ENCODE measurements at regions not wholly inside any gene's neighbourhood (a gene's known extent, or its start where the extent isn't known, plus 50 kb on each side); places are given as distances from the start of the nearest gene placed in this dataset.

DNA sequence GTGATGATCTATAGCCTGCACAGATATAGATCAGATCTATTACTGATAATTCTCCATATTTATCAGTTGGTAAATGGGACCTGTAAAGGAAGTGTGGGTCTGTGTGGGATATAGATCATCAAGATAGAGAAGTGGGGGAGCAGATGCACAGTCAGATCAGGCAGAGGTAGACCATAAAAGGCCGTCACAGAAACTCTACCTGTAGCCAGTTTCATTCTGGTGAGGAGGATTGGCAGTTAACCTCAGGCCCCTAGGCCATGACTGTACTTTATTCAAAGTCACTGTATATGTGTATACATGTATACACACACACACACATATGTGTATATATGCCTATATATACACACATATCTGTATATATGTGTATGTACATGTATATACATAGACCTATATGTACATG is 69.1 kb downstream of the ADM start:
- Mint-ChIP-seq H3K4me1 (no peaks in the 10 kb centered on the region), H3K4me3 (no peak overlapping the region), H3K9me3 (peaks cover 0 to 4% (median 0%) of the 10 kb centered on the region in 7 donors), H3K27me3 (peaks cover 12% of the 10 kb centered on the region), H3K36me3 (no peaks in the 10 kb centered on the region), H3K27ac (no peak overlapping the region)
- H3K4me1 ChIP-seq (ENCODE audit: control insufficient read depth, insufficient read depth, low read length, poor library complexity, severe bottlenecking), result no peaks in the 10 kb centered on the region
- H3K27me3 ChIP-seq (ENCODE audit: control insufficient read depth, insufficient read depth, low read length), result peaks cover 3% of the 10 kb centered on the region
- no peaks in the 10 kb centered on the region for H3K9me3 ChIP-seq (ENCODE audit: control insufficient read depth in 2 of 2, low read length in 2 of 2)
- DNase-seq, result no peak
- H3K4me3 ChIP-seq (ENCODE audit: low read depth, low read length), result no peak overlapping the region
- no peak for ATAC-seq (ENCODE audit: low read depth in 2 of 2)
- no peaks in the 10 kb centered on the region for H3K36me3 ChIP-seq (ENCODE audit: control insufficient read depth, insufficient read depth, low read length)
- no peak overlapping the region for H3K27ac ChIP-seq (ENCODE audit: insufficient read depth, low read length, poor library complexity, severe bottlenecking)

DNA sequence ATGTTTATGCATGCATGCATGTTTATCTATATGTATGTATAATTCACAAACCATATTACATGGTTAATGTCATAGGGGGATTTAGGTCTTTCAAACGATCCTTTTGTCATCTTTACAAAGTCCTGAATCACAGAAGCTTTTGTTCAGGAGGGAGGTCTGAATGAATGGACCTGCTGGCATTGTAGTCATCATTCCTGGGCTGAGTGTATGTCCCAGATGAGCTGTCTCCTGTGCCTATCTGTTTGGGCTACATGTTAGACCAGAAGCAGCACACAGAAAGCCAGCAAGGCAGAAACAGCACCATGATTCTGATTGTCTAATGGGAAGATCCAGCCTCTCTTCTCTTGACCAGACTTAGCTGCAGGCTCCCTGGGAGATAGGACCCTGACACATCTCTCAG is 69.5 kb downstream of the ADM start:
- Mint-ChIP-seq H3K4me3 (no peak overlapping the region), H3K27ac (peak overlapping the region in 1 of 3 donors; percentile 3), H3K27me3 (peaks cover 12% of the 10 kb centered on the region), H3K36me3 (no peaks in the 10 kb centered on the region), H3K4me1 (no peaks in the 10 kb centered on the region), H3K9me3 (peaks cover 0 to 3% (median 0%) of the 10 kb centered on the region in 7 donors)
- H3K4me3 ChIP-seq (ENCODE audit: low read depth, low read length), result no peak overlapping the region
- H3K9me3 ChIP-seq (ENCODE audit: control insufficient read depth in 2 of 2, low read length in 2 of 2), result no peaks in the 10 kb centered on the region
- DNase-seq (no peak), ATAC-seq (ENCODE audit: low read depth in 2 of 2) (no peak)
- H3K27me3 ChIP-seq (ENCODE audit: control insufficient read depth, insufficient read depth, low read length), result peaks cover 3% of the 10 kb centered on the region
- no peaks in the 10 kb centered on the region for H3K4me1 ChIP-seq (ENCODE audit: control insufficient read depth, insufficient read depth, low read length, poor library complexity, severe bottlenecking)
- no peaks in the 10 kb centered on the region for H3K36me3 ChIP-seq (ENCODE audit: control insufficient read depth, insufficient read depth, low read length)
- H3K27ac ChIP-seq (ENCODE audit: insufficient read depth, low read length, poor library complexity, severe bottlenecking), result no peak overlapping the region

DNA sequence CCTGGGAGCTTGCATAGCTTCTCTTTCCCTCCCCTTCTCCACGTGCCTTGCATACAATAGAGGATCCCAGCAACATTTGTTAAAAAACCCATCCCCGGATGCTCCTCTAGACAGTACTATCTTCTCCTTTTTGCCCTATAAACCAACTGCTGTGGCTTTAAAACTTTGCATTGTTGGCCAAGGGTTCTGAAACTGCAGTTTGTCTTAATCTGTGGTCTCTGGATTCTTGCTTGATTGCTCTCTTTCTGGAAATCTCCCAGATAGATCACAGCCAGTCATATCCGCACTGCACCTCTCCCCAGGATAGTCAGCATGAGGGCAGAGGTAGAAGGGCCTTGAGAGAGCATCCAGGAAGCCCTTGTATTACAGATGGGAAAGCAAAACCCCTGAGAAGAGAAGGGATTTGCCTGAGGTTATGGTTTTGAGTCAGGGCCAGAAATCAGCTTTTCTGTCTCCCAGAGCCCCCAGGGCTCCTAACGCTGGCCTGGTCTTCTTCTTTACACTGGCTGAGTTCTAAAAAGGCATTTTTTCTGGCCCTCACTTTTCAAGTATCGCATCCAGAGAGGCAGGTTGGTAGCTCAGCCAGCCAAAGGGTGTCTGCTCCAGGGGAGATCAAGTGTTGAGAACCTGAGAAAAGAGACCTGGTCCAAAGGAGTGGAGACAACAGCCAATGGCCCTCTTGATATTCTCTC is 70.6 kb downstream of the ADM start:
- peaks cover 3% of the 10 kb centered on the region for H3K27me3 ChIP-seq (ENCODE audit: control insufficient read depth, insufficient read depth, low read length)
- no peak overlapping the region for H3K27ac ChIP-seq (ENCODE audit: insufficient read depth, low read length, poor library complexity, severe bottlenecking)
- no peak overlapping the region for H3K4me3 ChIP-seq (ENCODE audit: low read depth, low read length)
- no peak overlapping the region for H3K4me3 Mint-ChIP-seq
- no peaks in the 10 kb centered on the region for H3K9me3 ChIP-seq (ENCODE audit: control insufficient read depth in 2 of 2, low read length in 2 of 2)
- no peaks in the 10 kb centered on the region for H3K36me3 ChIP-seq (ENCODE audit: control insufficient read depth, insufficient read depth, low read length)
- H3K4me1 Mint-ChIP-seq, result no peaks in the 10 kb centered on the region
- no peaks in the 10 kb centered on the region for H3K4me1 ChIP-seq (ENCODE audit: control insufficient read depth, insufficient read depth, low read length, poor library complexity, severe bottlenecking)
- ATAC-seq (ENCODE audit: low read depth in 2 of 2), result no peak
- H3K36me3 Mint-ChIP-seq, result no peaks in the 10 kb centered on the region
- H3K27me3 Mint-ChIP-seq, result peaks cover 12% of the 10 kb centered on the region
- H3K27ac Mint-ChIP-seq, result no peak overlapping the region
- peaks cover 0 to 3% (median 0%) of the 10 kb centered on the region in 7 donors for H3K9me3 Mint-ChIP-seq
- no peak for DNase-seq

DNA sequence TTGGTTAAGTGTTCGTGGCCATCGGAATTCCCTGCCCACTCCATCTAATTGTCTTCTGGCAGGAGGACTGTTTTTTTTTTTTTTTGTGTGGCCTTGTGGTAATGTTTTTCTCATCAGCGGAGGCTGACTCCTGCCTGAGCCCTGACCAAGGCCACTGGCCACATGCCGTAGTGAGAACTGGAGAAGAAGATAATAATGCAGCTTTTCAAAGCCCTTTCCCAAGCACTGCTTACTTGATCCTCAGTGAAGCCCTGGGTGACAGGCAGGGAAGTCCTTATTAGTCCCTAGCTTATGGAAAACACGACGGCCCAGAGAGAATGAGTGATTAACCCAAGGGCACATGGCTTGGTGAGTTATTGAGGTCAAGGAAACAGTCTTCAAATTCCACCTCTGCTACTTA is 71.2 kb downstream of the ADM start:
- H3K36me3 ChIP-seq (ENCODE audit: control insufficient read depth, insufficient read depth, low read length), result no peaks in the 10 kb centered on the region
- no peak overlapping the region for H3K4me3 ChIP-seq (ENCODE audit: low read depth, low read length)
- Mint-ChIP-seq H3K27ac (no peak overlapping the region), H3K4me3 (no peak overlapping the region), H3K4me1 (no peaks in the 10 kb centered on the region), H3K36me3 (no peaks in the 10 kb centered on the region), H3K27me3 (peaks cover 18% of the 10 kb centered on the region), H3K9me3 (peaks cover 0 to 3% (median 0%) of the 10 kb centered on the region in 7 donors)
- H3K27me3 ChIP-seq (ENCODE audit: control insufficient read depth, insufficient read depth, low read length), result peaks cover 3% of the 10 kb centered on the region
- no peak overlapping the region for H3K27ac ChIP-seq (ENCODE audit: insufficient read depth, low read length, poor library complexity, severe bottlenecking)
- no peaks in the 10 kb centered on the region for H3K9me3 ChIP-seq (ENCODE audit: control insufficient read depth in 2 of 2, low read length in 2 of 2)
- H3K4me1 ChIP-seq (ENCODE audit: control insufficient read depth, insufficient read depth, low read length, poor library complexity, severe bottlenecking), result no peaks in the 10 kb centered on the region
- DNase-seq (no peak), ATAC-seq (ENCODE audit: low read depth in 2 of 2) (no peak)

DNA sequence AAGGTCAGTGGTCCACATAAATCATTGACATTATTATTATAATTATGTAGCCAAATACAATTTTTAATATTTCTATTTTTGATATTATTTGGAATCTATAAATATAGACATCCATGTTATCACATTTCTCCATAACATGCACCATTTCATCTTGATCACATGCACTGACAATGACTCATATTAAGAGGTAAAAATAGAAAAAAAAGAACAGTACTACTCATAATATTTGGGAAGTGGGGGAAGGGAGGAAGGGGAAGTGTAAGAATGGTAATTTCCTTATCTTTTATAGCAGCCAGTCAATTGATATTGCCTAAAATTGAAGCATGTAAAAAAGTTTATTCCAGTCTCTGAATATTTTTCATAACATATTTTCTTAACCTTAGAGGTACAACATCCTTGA is 72.3 kb downstream of the ADM start:
- H3K27me3 Mint-ChIP-seq, result peaks cover 26% of the 10 kb centered on the region
- Histone ChIP-seq H3K4me3 (ENCODE audit: low read depth, low read length) (no peak overlapping the region), H3K9me3 (ENCODE audit: control insufficient read depth in 2 of 2, low read length in 2 of 2) (no peaks in the 10 kb centered on the region), H3K27ac (ENCODE audit: insufficient read depth, low read length, poor library complexity, severe bottlenecking) (no peak overlapping the region), H3K27me3 (ENCODE audit: control insufficient read depth, insufficient read depth, low read length) (peaks cover 3% of the 10 kb centered on the region), H3K36me3 (ENCODE audit: control insufficient read depth, insufficient read depth, low read length) (no peaks in the 10 kb centered on the region), H3K4me1 (ENCODE audit: control insufficient read depth, insufficient read depth, low read length, poor library complexity, severe bottlenecking) (no peaks in the 10 kb centered on the region)
- peaks cover 0 to 3% (median 0%) of the 10 kb centered on the region in 7 donors for H3K9me3 Mint-ChIP-seq
- DNase-seq (no peak), ATAC-seq (ENCODE audit: low read depth in 2 of 2) (no peak)
- no peaks in the 10 kb centered on the region for H3K4me1 Mint-ChIP-seq
- no peak overlapping the region for H3K27ac Mint-ChIP-seq
- no peak overlapping the region for H3K4me3 Mint-ChIP-seq
- H3K36me3 Mint-ChIP-seq, result no peaks in the 10 kb centered on the region

DNA sequence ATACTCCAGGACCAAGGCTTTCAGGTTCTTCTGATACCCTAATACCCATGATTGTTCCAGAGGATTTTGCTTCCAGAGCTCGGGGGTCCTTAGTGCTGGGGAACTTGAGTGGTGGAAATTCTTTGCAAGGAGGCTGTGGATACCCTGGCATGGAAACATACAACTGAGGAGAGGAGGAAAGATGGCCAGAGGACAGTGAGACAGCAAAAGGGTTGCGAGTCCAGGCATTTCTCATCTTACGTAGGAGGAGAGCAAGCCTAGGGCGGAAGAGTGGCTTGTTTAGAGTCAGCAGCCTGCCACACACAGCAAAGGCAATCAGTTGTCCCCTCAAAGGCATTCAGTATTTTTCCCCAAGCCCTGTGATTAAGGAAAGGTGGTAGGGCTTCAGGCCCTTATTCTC is 73.5 kb downstream of the ADM start:
- Histone ChIP-seq H3K9me3 (ENCODE audit: control insufficient read depth in 2 of 2, low read length in 2 of 2) (no peaks in the 10 kb centered on the region), H3K36me3 (ENCODE audit: control insufficient read depth, insufficient read depth, low read length) (no peaks in the 10 kb centered on the region), H3K4me3 (ENCODE audit: low read depth, low read length) (no peak overlapping the region), H3K4me1 (ENCODE audit: control insufficient read depth, insufficient read depth, low read length, poor library complexity, severe bottlenecking) (no peaks in the 10 kb centered on the region), H3K27me3 (ENCODE audit: control insufficient read depth, insufficient read depth, low read length) (peaks cover 3% of the 10 kb centered on the region), H3K27ac (ENCODE audit: insufficient read depth, low read length, poor library complexity, severe bottlenecking) (no peak overlapping the region)
- Mint-ChIP-seq H3K36me3 (no peaks in the 10 kb centered on the region), H3K27ac (no peak overlapping the region), H3K9me3 (peaks cover 0 to 5% (median 0%) of the 10 kb centered on the region in 7 donors), H3K27me3 (peaks cover 27% of the 10 kb centered on the region), H3K4me1 (no peaks in the 10 kb centered on the region), H3K4me3 (no peak overlapping the region)
- ATAC-seq (ENCODE audit: low read depth in 2 of 2), result no peak
- no peak for DNase-seq

DNA sequence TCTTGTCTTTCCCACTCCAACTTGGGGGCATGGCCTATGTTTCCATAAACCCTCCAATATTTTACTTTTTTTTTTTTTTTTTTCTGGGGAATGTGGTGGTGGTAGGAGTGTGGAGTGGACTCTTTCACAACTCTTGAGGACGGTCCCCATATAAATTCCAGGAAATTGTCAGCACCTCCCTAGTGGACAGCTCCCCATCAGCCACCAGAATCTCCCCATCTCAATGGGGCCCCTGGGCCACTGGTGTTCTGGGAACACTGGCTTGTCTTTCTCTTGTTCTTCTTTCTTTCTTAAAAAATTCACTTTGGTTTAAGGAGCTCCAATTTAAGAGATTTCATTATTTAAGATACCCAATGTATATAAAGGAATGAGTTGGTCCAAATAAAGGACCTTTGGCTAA is 74.1 kb downstream of the ADM start:
- H3K27me3 ChIP-seq (ENCODE audit: control insufficient read depth, insufficient read depth, low read length), result peaks cover 3% of the 10 kb centered on the region
- H3K4me3 Mint-ChIP-seq, result no peak overlapping the region
- H3K4me1 ChIP-seq (ENCODE audit: control insufficient read depth, insufficient read depth, low read length, poor library complexity, severe bottlenecking), result no peaks in the 10 kb centered on the region
- H3K27ac ChIP-seq (ENCODE audit: insufficient read depth, low read length, poor library complexity, severe bottlenecking), result no peak overlapping the region
- DNase-seq, result no peak
- H3K9me3 Mint-ChIP-seq, result peaks cover 0 to 5% (median 0%) of the 10 kb centered on the region in 7 donors
- no peak overlapping the region for H3K4me3 ChIP-seq (ENCODE audit: low read depth, low read length)
- no peaks in the 10 kb centered on the region for H3K4me1 Mint-ChIP-seq
- no peak for ATAC-seq (ENCODE audit: low read depth in 2 of 2)
- H3K36me3 ChIP-seq (ENCODE audit: control insufficient read depth, insufficient read depth, low read length), result no peaks in the 10 kb centered on the region
- H3K27me3 Mint-ChIP-seq, result peaks cover 27% of the 10 kb centered on the region
- no peaks in the 10 kb centered on the region for H3K9me3 ChIP-seq (ENCODE audit: control insufficient read depth in 2 of 2, low read length in 2 of 2)
- H3K36me3 Mint-ChIP-seq, result no peaks in the 10 kb centered on the region
- H3K27ac Mint-ChIP-seq, result no peak overlapping the region

DNA sequence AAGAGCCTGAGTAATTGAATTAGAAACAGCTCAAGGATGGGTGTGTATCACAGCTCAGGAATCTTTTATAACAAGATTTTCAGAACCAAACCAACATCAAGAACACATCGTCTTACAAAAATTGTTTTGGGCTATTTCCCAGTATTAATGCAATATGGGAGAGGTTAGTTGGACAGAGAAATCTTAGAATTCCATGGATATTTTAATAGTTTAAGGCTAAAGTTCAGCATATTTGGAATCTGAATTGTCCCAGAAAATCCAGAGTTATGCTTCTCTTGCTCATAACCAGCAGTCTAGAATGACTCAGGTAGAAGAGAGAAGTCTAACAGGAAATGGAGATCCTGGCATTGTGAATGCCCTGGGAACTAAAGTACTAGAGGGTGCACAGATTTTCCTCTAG is 74.6 kb downstream of the ADM start:
- H3K4me1 ChIP-seq (ENCODE audit: control insufficient read depth, insufficient read depth, low read length, poor library complexity, severe bottlenecking), result no peaks in the 10 kb centered on the region
- Mint-ChIP-seq H3K27me3 (peaks cover 27% of the 10 kb centered on the region), H3K4me3 (no peak overlapping the region), H3K27ac (no peak overlapping the region), H3K9me3 (peaks cover 0 to 5% (median 0%) of the 10 kb centered on the region in 7 donors), H3K36me3 (no peaks in the 10 kb centered on the region), H3K4me1 (no peaks in the 10 kb centered on the region)
- H3K27ac ChIP-seq (ENCODE audit: insufficient read depth, low read length, poor library complexity, severe bottlenecking), result no peak overlapping the region
- H3K9me3 ChIP-seq (ENCODE audit: control insufficient read depth in 2 of 2, low read length in 2 of 2), result no peaks in the 10 kb centered on the region
- no peak for ATAC-seq (ENCODE audit: low read depth in 2 of 2)
- no peak overlapping the region for H3K4me3 ChIP-seq (ENCODE audit: low read depth, low read length)
- no peaks in the 10 kb centered on the region for H3K36me3 ChIP-seq (ENCODE audit: control insufficient read depth, insufficient read depth, low read length)
- no peak for DNase-seq
- H3K27me3 ChIP-seq (ENCODE audit: control insufficient read depth, insufficient read depth, low read length), result peaks cover 3% of the 10 kb centered on the region
